ENCODE measurements at regions not wholly inside any gene's neighbourhood (a gene's known extent, or its start where the extent isn't known, plus 50 kb on each side); places are given as distances from the start of the nearest gene placed in this dataset.
A peak's percentile ranks its signal among the peaks of the same experiment; 100 is the strongest.

GRCh38 chr16:55954906-55955305, 79.7 kb upstream of the CES5A start:
- no peak overlapping the region for H3K9ac ChIP-seq (ENCODE audit: low read depth in 2 of 2, low read length in 2 of 2)
- H3K27me3 ChIP-seq = no peaks in the 10 kb centered on the region
- intact Hi-C loops (cut with DNase I) = no loop called here
- no peak overlapping the region for H3K27ac ChIP-seq
- no peaks in the 10 kb centered on the region for H3K4me1 ChIP-seq
- no peak overlapping the region for H3K4me3 ChIP-seq
- no peak for DNase-seq
- TF ChIP-seq CTCF (IDR thresholded peaks at IDR 0.05) = no peak
- no peaks in the 10 kb centered on the region for H3K36me3 ChIP-seq
- no peaks in the 10 kb centered on the region for H3K9me3 ChIP-seq

GRCh38 chr16:55949518-55949917, 74.3 kb upstream of the CES5A start:
- intact Hi-C loops (cut with DNase I) = no loop called here
- H3K36me3 ChIP-seq = no peaks in the 10 kb centered on the region
- no peak for DNase-seq
- no peaks in the 10 kb centered on the region for H3K27me3 ChIP-seq
- H3K4me1 ChIP-seq = no peaks in the 10 kb centered on the region
- no peak for TF ChIP-seq CTCF (IDR thresholded peaks at IDR 0.05)
- H3K9me3 ChIP-seq = no peaks in the 10 kb centered on the region
- no peak overlapping the region for H3K27ac ChIP-seq
- H3K9ac ChIP-seq (ENCODE audit: low read depth in 2 of 2, low read length in 2 of 2) = no peak overlapping the region
- H3K4me3 ChIP-seq = no peak overlapping the region

- no peak for DNase-seq
- H3K27me3 ChIP-seq = no peaks in the 10 kb centered on the region
- H3K27ac ChIP-seq = no peak overlapping the region
- H3K4me1 ChIP-seq = no peaks in the 10 kb centered on the region
- no peaks in the 10 kb centered on the region for H3K9me3 ChIP-seq
- H3K36me3 ChIP-seq = no peaks in the 10 kb centered on the region
- TF ChIP-seq CTCF (IDR thresholded peaks at IDR 0.05) = no peak
- no peak overlapping the region for H3K4me3 ChIP-seq
- intact Hi-C loops (cut with DNase I) = no loop called here
- H3K9ac ChIP-seq (ENCODE audit: low read depth in 2 of 2, low read length in 2 of 2) = no peak overlapping the region
Observed at GRCh38 chr16:55948230-55948629, 73.1 kb upstream of the CES5A start.

- TF ChIP-seq CTCF (IDR thresholded peaks at IDR 0.05) = no peak
- Histone ChIP-seq H3K36me3 (no peaks in the 10 kb centered on the region), H3K4me3 (no peak overlapping the region), H3K4me1 (no peaks in the 10 kb centered on the region), H3K27ac (no peak overlapping the region), H3K27me3 (no peaks in the 10 kb centered on the region), H3K9me3 (no peaks in the 10 kb centered on the region), H3K9ac (ENCODE audit: low read depth in 2 of 2, low read length in 2 of 2) (no peak overlapping the region)
- intact Hi-C loops (cut with DNase I) = no loop called here
- DNase-seq = no peak
Observed at GRCh38 chr16:55947366-55947765, 72.2 kb upstream of the CES5A start.

GRCh38 chr16:55944377-55944802, 69.2 kb upstream of the CES5A start:
- Histone ChIP-seq H3K36me3 (no peaks in the 10 kb centered on the region), H3K9me3 (no peaks in the 10 kb centered on the region), H3K9ac (ENCODE audit: low read depth in 2 of 2, low read length in 2 of 2) (no peak overlapping the region), H3K27ac (no peak overlapping the region), H3K4me3 (no peak overlapping the region), H3K4me1 (no peaks in the 10 kb centered on the region), H3K27me3 (no peaks in the 10 kb centered on the region)
- peak; percentile 92 for TF ChIP-seq CTCF (IDR thresholded peaks at IDR 0.05)
- peak; percentile 54 for DNase-seq
- intact Hi-C loops (cut with DNase I) = loop anchor here (5.0 kb wide), 1 partner anchor 373 kb away; no protein-coding TSS in a partner anchor

- DNase-seq = no peak
- no peak overlapping the region for H3K9ac ChIP-seq (ENCODE audit: low read depth in 2 of 2, low read length in 2 of 2)
- intact Hi-C loops (cut with DNase I) = loop anchor here (5.0 kb wide), 1 partner anchor 374 kb away; no protein-coding TSS in a partner anchor
- H3K27ac ChIP-seq = no peak overlapping the region
- no peaks in the 10 kb centered on the region for H3K27me3 ChIP-seq
- no peak overlapping the region for H3K4me3 ChIP-seq
- TF ChIP-seq CTCF (IDR thresholded peaks at IDR 0.05) = no peak
- no peaks in the 10 kb centered on the region for H3K9me3 ChIP-seq
- no peaks in the 10 kb centered on the region for H3K36me3 ChIP-seq
- H3K4me1 ChIP-seq = no peaks in the 10 kb centered on the region
Observed at GRCh38 chr16:55943267-55943666, 68.1 kb upstream of the CES5A start.

All from colonic mucosa (tissue), 4 donors.